GM12892 (cell line): ENCODE measurements at regions not wholly inside any gene's neighbourhood (a gene's known extent, or its start where the extent isn't known, plus 50 kb on each side); places are given as distances from the start of the nearest gene placed in this dataset.

Experiments used
- POLR2A ChIP-seq: IDR thresholded peaks from 2 replicates; pipeline ENCODE4 v1.6.1; 2011; ENCODE audit warnings: low read depth, low read length, control low read depth
- POLR2AphosphoS5 ChIP-seq: IDR thresholded peaks from 2 replicates; pipeline ENCODE4 v1.6.1; 2011; ENCODE audit warnings: low read depth, low read length, control low read depth

DNA sequence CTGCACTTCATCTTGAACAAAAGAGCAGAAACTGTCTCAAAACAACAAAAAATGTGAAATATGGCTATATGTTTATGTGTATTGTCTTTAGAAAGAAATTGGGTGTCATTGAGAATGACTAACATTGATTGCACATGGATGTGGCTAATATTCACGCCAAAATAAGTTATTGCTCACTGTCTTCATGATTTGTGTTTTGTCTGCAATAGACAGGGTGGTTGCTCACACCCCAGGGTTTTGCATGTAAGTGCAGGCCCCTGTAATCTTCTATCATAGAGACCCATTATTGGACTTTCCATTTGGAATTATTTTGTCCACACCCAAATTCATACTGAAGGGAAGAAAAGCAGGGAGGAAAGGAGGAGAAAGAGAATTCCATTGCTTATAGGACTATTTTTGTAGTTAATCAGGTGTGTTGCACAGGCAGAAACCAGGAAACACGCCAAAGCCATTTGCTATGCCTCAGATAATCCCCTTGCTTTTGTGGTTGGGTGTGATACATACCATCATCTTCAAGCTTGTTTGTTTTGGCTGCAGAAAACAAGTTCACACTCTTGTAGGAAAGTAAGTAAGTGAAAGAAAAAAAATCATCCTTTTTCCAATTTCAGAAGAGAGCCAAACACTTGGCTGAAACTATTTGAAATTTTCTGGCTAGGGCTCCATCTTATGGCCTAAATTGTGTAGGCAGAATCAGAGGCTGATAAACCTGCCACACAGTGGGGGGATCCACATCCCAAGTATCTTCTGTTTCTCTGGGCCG, 214.1 kb downstream of the COL12A1 start:
- no peak for TF ChIP-seq POLR2AphosphoS5
- no peak for TF ChIP-seq POLR2A
